Muscle layer of duodenum (tissue), 2 donors: ENCODE measurements at regions not wholly inside any gene's neighbourhood (a gene's known extent, or its start where the extent isn't known, plus 50 kb on each side); places are given as distances from the start of the nearest gene placed in this dataset.

Experiments
- H3K27ac ChIP-seq: one replicate; pipeline ENCODE4 v1.7.0; 2013; ENCODE audit warnings: mild to moderate bottlenecking, low read length
- H3K27me3 ChIP-seq: one replicate; pipeline ENCODE4 v1.7.0; 2013; ENCODE audit warnings: low read depth, mild to moderate bottlenecking, control low read depth, low read length
- H3K36me3 ChIP-seq, 2 donors: one replicate each; pipeline ENCODE4 v1.7.0; 2013; ENCODE audit warnings: low read length in 2 of 2, control low read depth in 1 of 2, mild to moderate bottlenecking in 1 of 2; ENCODE audit not compliant: insufficient read depth in 2 of 2, control insufficient read depth in 1 of 2
- H3K4me1 ChIP-seq, 2 donors: one replicate each; pipeline ENCODE4 v1.7.0; 2013; ENCODE audit warnings: low read length in 2 of 2, mild to moderate bottlenecking in 2 of 2, control low read depth in 1 of 2, moderate library complexity in 1 of 2; ENCODE audit not compliant: insufficient read depth in 2 of 2, control insufficient read depth in 1 of 2
- H3K4me3 ChIP-seq, 2 donors: one replicate each; pipeline ENCODE4 v1.7.0; 2013; ENCODE audit warnings: low read length in 2 of 2, low read depth in 1 of 2, mild to moderate bottlenecking in 1 of 2
- H3K9me3 ChIP-seq, 2 donors: one replicate each; pipeline ENCODE4 v1.7.0; 2013; ENCODE audit warnings: low read length in 2 of 2, control low read depth in 1 of 2, mild to moderate bottlenecking in 1 of 2; ENCODE audit not compliant: control insufficient read depth in 1 of 2
- donor health status: healthy.

GRCh38 chr3:163126115-163126514, 1629.5 kb downstream of the OTOL1 start:
- no peak overlapping the region for H3K27ac ChIP-seq
- no peak overlapping the region for H3K4me3 ChIP-seq
- H3K9me3 ChIP-seq: peaks cover 0 to 23% of the 10 kb centered on the region in 2 donors
- no peaks in the 10 kb centered on the region for H3K27me3 ChIP-seq
- H3K36me3 ChIP-seq: no peaks in the 10 kb centered on the region
- H3K4me1 ChIP-seq: no peaks in the 10 kb centered on the region
